Liver (tissue), 8 donors: ENCODE measurements at regions not wholly inside any gene's neighbourhood (a gene's known extent, or its start where the extent isn't known, plus 50 kb on each side); places are given as distances from the start of the nearest gene placed in this dataset.

Experiments used
- DNase-seq: peaks from one replicate; pipeline ENCODE4 v3.0.0-alpha.2; 2017; ENCODE audit warnings: low spot score
- H3K27ac ChIP-seq, 2 donors: one replicate each; pipeline ENCODE4 v1.7.0; 2013; ENCODE audit warnings: inconsistent platforms in 2 of 2, low read length in 2 of 2, control low read depth in 1 of 2, low read depth in 1 of 2, mild to moderate bottlenecking in 1 of 2
- H3K27me3 ChIP-seq, 4 donors: one replicate each; pipeline versions ENCODE4 v1.6.1 to v1.7.0; 2013; ENCODE audit warnings: low read length in 3 of 4, inconsistent platforms in 1 of 4, mild to moderate bottlenecking in 1 of 4, moderate library complexity in 1 of 4; ENCODE audit not compliant: control insufficient read depth in 4 of 4, insufficient read depth in 4 of 4
- H3K36me3 ChIP-seq, 4 donors: one replicate each; pipeline versions ENCODE4 v1.6.1 to v1.7.0; 2013; ENCODE audit warnings: low read length in 3 of 4, mild to moderate bottlenecking in 3 of 4, low read depth in 1 of 4, moderate library complexity in 1 of 4; ENCODE audit not compliant: control insufficient read depth in 4 of 4, insufficient read depth in 3 of 4
- H3K4me1 ChIP-seq, 4 donors: one replicate each; pipeline versions ENCODE4 v1.6.1 to v1.7.0; 2013; ENCODE audit warnings: low read length in 3 of 4, mild to moderate bottlenecking in 3 of 4, moderate library complexity in 1 of 4; ENCODE audit not compliant: control insufficient read depth in 4 of 4, insufficient read depth in 4 of 4
- H3K4me3 ChIP-seq, 3 donors: one replicate each; pipeline versions ENCODE4 v1.6.1 to v1.7.0; 2013; ENCODE audit warnings: low read length in 3 of 3, control low read depth in 1 of 3, low read depth in 1 of 3, mild to moderate bottlenecking in 1 of 3
- H3K9ac ChIP-seq, 2 donors: one replicate each; pipeline ENCODE4 v1.7.0; 2013; ENCODE audit warnings: low read length in 2 of 2, mild to moderate bottlenecking in 2 of 2, moderate library complexity in 2 of 2, control low read depth in 1 of 2, low read depth in 1 of 2
- H3K9me3 ChIP-seq, 4 donors: one replicate each; pipeline versions ENCODE4 v1.6.1 to v1.7.0; 2013; ENCODE audit warnings: low read length in 3 of 4; ENCODE audit not compliant: control insufficient read depth in 4 of 4
- ATF3 ChIP-seq: IDR thresholded peaks from 2 replicates; pipeline ENCODE4 v1.6.1; 2016; ENCODE audit warnings: antibody characterized with exemption
- CTCF ChIP-seq: fragments of 150-350 bp; IDR thresholded peaks from 2 replicates; pipeline ENCODE4 v1.5.1; 2017; ENCODE audit warnings: improper control_type of control experiment, low read depth, low read length; ENCODE audit not compliant: missing input control
- EGR1 ChIP-seq, 2 donors: IDR thresholded peaks; 2 replicates each; pipeline ENCODE4 v1.6.1; 2016 to 2018; ENCODE audit warnings: antibody characterized with exemption in 2 of 2, low read depth in 2 of 2
- FOXA1 ChIP-seq: IDR thresholded peaks from 2 replicates; pipeline ENCODE4 v1.6.1; 2016; ENCODE audit warnings: antibody characterized with exemption
- FOXA2 ChIP-seq: IDR thresholded peaks from 2 replicates; pipeline ENCODE4 v1.6.1; 2016; ENCODE audit warnings: antibody characterized with exemption
- GABPA ChIP-seq, 2 donors: IDR thresholded peaks in 1 of 2; conservative IDR thresholded peaks in 1 of 2; 2 replicates each; pipeline ENCODE4 v1.6.1; 2016; ENCODE audit warnings: antibody characterized with exemption in 2 of 2, mild to moderate bottlenecking in 1 of 2, moderate library complexity in 1 of 2
- HNF4A ChIP-seq, 2 donors: conservative IDR thresholded peaks; 2 replicates each; pipeline ENCODE4 v1.6.1; 2016; ENCODE audit warnings: antibody characterized with exemption in 2 of 2, mild to moderate bottlenecking in 2 of 2
- HNF4G ChIP-seq: IDR thresholded peaks from 2 replicates; pipeline ENCODE4 v1.6.1; 2016; ENCODE audit warnings: antibody characterized with exemption
- JUND ChIP-seq, 2 donors: IDR thresholded peaks; 2 replicates each; pipeline ENCODE4 v1.6.1; 2016; ENCODE audit warnings: antibody characterized with exemption in 2 of 2
- NR2F2 ChIP-seq: IDR thresholded peaks from 2 replicates; pipeline ENCODE4 v1.6.1; 2016; ENCODE audit warnings: antibody characterized with exemption
- RAD21 ChIP-seq, 2 donors: IDR thresholded peaks; 2 replicates each; pipeline ENCODE4 v1.6.1; 2016; ENCODE audit warnings: antibody characterized with exemption in 2 of 2, mild to moderate bottlenecking in 2 of 2
- RXRA ChIP-seq, 2 donors: IDR thresholded peaks; 2 replicates each; pipeline ENCODE4 v1.6.1; 2017 to 2018; ENCODE audit warnings: antibody characterized with exemption in 2 of 2, mild to moderate bottlenecking in 1 of 2
- SP1 ChIP-seq: IDR thresholded peaks from 2 replicates; pipeline ENCODE4 v1.6.1; 2018; ENCODE audit warnings: antibody characterized with exemption, mild to moderate bottlenecking
- TAF1 ChIP-seq: conservative IDR thresholded peaks from 2 replicates; pipeline ENCODE4 v1.6.1; 2016; ENCODE audit warnings: antibody characterized with exemption, mild to moderate bottlenecking
- YY1 ChIP-seq: IDR thresholded peaks from 2 replicates; pipeline ENCODE4 v1.6.1; 2016; ENCODE audit warnings: antibody characterized with exemption, mild to moderate bottlenecking
- WGBS: extraction: QIAGEN DNeasy Blood & Tissue Kit; methylation state at CpG from one replicate; pipeline ENCODE4 v1.1.7; 2013; 5-methylcytosine and 5-hydroxymethylcytosine counted together
- TF ChIP-seq, protein P1 (sequence below): IDR thresholded peaks from 2 replicates; pipeline ENCODE4 v1.6.1; 2016; ENCODE audit warnings: antibody characterized with exemption
- TF ChIP-seq, protein P2 (sequence below): IDR thresholded peaks from 2 replicates; pipeline ENCODE4 v1.6.1; 2016; ENCODE audit warnings: antibody characterized with exemption
- TF ChIP-seq, protein P3 (sequence below): IDR thresholded peaks from 2 replicates; pipeline ENCODE4 v1.6.1; 2016; ENCODE audit warnings: antibody characterized with exemption, mild to moderate bottlenecking
- donor health status: healthy.
- donor health status: healthy.
- donor health status: healthy.
- donor health status: healthy.
- donor health status: healthy.

GRCh38 chr21:41566500-41567014, 58.6 kb upstream of the TMPRSS2 start:
- WGBS, result 83% methylated on average over 3 of the region's 3 CpGs
- TF ChIP-seq RAD21 (IDR thresholded peaks at IDR 0.05) (no peak), CTCF (no peak), EGR1 (IDR thresholded peaks at IDR 0.05; ENCODE audit: low read depth in 2 of 2) (no peak), HNF4A (conservative IDR thresholded peaks at IDR 0.05) (no peak), HNF4G (no peak), RXRA (IDR thresholded peaks at IDR 0.05) (no peak), NR2F2 (no peak), TAF1 (no peak), JUND (IDR thresholded peaks at IDR 0.05) (no peak), YY1 (no peak), ATF3 (no peak)
- TF ChIP-seq, protein P1, sequence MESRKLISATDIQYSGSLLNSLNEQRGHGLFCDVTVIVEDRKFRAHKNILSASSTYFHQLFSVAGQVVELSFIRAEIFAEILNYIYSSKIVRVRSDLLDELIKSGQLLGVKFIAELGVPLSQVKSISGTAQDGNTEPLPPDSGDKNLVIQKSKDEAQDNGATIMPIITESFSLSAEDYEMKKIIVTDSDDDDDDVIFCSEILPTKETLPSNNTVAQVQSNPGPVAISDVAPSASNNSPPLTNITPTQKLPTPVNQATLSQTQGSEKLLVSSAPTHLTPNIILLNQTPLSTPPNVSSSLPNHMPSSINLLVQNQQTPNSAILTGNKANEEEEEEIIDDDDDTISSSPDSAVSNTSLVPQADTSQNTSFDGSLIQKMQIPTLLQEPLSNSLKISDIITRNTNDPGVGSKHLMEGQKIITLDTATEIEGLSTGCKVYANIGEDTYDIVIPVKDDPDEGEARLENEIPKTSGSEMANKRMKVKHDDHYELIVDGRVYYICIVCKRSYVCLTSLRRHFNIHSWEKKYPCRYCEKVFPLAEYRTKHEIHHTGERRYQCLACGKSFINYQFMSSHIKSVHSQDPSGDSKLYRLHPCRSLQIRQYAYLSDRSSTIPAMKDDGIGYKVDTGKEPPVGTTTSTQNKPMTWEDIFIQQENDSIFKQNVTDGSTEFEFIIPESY, result no peak
- TF ChIP-seq, protein P2, sequence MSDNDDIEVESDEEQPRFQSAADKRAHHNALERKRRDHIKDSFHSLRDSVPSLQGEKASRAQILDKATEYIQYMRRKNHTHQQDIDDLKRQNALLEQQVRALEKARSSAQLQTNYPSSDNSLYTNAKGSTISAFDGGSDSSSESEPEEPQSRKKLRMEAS, result no peak

DNA sequence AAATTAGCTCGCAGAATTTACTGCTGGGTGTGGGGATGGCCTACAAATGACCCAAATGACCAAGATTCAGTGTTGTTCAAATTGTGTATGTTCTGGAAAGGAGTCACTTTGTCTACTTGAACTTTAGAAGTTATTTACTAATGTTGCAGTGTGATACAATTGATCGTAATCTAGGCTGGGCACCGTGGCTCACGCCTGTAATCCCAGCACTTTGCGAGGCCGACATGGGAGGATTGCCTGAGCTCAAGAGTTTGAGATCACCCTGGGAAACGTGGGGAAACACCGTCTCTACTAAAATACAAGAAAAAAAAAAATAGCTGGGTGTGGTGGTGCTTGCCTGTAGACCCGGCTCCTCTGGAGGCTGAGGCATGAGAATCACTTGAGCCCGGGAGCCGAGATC, 57.6 kb upstream of the TMPRSS2 start:
- no peak overlapping the region for H3K27ac ChIP-seq
- WGBS, result 78% methylated on average over 11 of the region's 11 CpGs
- no peak for TF ChIP-seq FOXA2
- TF ChIP-seq, protein P3, sequence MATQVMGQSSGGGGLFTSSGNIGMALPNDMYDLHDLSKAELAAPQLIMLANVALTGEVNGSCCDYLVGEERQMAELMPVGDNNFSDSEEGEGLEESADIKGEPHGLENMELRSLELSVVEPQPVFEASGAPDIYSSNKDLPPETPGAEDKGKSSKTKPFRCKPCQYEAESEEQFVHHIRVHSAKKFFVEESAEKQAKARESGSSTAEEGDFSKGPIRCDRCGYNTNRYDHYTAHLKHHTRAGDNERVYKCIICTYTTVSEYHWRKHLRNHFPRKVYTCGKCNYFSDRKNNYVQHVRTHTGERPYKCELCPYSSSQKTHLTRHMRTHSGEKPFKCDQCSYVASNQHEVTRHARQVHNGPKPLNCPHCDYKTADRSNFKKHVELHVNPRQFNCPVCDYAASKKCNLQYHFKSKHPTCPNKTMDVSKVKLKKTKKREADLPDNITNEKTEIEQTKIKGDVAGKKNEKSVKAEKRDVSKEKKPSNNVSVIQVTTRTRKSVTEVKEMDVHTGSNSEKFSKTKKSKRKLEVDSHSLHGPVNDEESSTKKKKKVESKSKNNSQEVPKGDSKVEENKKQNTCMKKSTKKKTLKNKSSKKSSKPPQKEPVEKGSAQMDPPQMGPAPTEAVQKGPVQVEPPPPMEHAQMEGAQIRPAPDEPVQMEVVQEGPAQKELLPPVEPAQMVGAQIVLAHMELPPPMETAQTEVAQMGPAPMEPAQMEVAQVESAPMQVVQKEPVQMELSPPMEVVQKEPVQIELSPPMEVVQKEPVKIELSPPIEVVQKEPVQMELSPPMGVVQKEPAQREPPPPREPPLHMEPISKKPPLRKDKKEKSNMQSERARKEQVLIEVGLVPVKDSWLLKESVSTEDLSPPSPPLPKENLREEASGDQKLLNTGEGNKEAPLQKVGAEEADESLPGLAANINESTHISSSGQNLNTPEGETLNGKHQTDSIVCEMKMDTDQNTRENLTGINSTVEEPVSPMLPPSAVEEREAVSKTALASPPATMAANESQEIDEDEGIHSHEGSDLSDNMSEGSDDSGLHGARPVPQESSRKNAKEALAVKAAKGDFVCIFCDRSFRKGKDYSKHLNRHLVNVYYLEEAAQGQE, result no peak
- TF ChIP-seq RXRA (IDR thresholded peaks at IDR 0.05), result no peak
- TF ChIP-seq YY1, result no peak
- no peak for TF ChIP-seq GABPA (IDR thresholded peaks at IDR 0.05 in 1 of 2, conservative IDR thresholded peaks at IDR 0.05 in 1 of 2)
- no peak for TF ChIP-seq EGR1 (IDR thresholded peaks at IDR 0.05; ENCODE audit: low read depth in 2 of 2)
- TF ChIP-seq, protein P1, result no peak
- no peak for TF ChIP-seq ATF3
- TF ChIP-seq HNF4A (conservative IDR thresholded peaks at IDR 0.05), result no peak
- TF ChIP-seq, protein P2, result no peak
- TF ChIP-seq FOXA1, result no peak
- no peak for TF ChIP-seq TAF1
- no peak for TF ChIP-seq SP1
- TF ChIP-seq NR2F2, result no peak
- no peak for TF ChIP-seq HNF4G

More at GRCh38 chr21:41566500-41567014, 58.6 kb upstream of the TMPRSS2 start:
- Histone ChIP-seq H3K36me3 (no peaks in the 10 kb centered on the region), H3K9me3 (no peaks in the 10 kb centered on the region), H3K27me3 (no peaks in the 10 kb centered on the region), H3K9ac (no peak overlapping the region), H3K4me3 (no peak overlapping the region), H3K27ac (no peak overlapping the region), H3K4me1 (peaks cover 2 to 10% (median 4%) of the 10 kb centered on the region in 4 donors)
- DNase-seq, result no peak

More for the DNA sequence above, 57.6 kb upstream of the TMPRSS2 start:
- peaks cover 2 to 10% (median 4%) of the 10 kb centered on the region in 4 donors for H3K4me1 ChIP-seq
- no peak overlapping the region for H3K9ac ChIP-seq
- no peaks in the 10 kb centered on the region for H3K9me3 ChIP-seq
- no peaks in the 10 kb centered on the region for H3K27me3 ChIP-seq
- no peak overlapping the region for H3K4me3 ChIP-seq
- H3K36me3 ChIP-seq, result no peaks in the 10 kb centered on the region
- no peak for DNase-seq
